Tibial nerve (tissue), 4 donors: ENCODE measurements at regions not wholly inside any gene's neighbourhood (a gene's known extent, or its start where the extent isn't known, plus 50 kb on each side); places are given as distances from the start of the nearest gene placed in this dataset.

Source experiments
- EP300 ChIP-seq, 2 donors: sonication (generic); formaldehyde crosslinking; IDR thresholded peaks; one replicate each; pipeline ENCODE4 v1.6.1; 2017; ENCODE audit warnings: antibody characterized with exemption in 2 of 2, mild to moderate bottlenecking in 1 of 2
- POLR2A ChIP-seq, 2 donors: fragments of 450-650 bp; IDR thresholded peaks; one replicate each; pipeline ENCODE4 v1.6.1; 2017; ENCODE audit warnings: antibody characterized with exemption in 2 of 2, mild to moderate bottlenecking in 2 of 2, moderate library complexity in 2 of 2
- TF ChIP-seq, protein P1 (sequence below), 5 experiments: fragments of 200-600 bp in 3 of 5; fragments of 450-650 bp in 2 of 5; sonication (generic) in 3 of 5; IDR thresholded peaks; one replicate each; pipeline ENCODE4 v1.5.1; 2016 to 2019; ENCODE audit warnings: antibody characterized with exemption in 5 of 5, mild to moderate bottlenecking in 3 of 5, moderate library complexity in 2 of 5

DNA sequence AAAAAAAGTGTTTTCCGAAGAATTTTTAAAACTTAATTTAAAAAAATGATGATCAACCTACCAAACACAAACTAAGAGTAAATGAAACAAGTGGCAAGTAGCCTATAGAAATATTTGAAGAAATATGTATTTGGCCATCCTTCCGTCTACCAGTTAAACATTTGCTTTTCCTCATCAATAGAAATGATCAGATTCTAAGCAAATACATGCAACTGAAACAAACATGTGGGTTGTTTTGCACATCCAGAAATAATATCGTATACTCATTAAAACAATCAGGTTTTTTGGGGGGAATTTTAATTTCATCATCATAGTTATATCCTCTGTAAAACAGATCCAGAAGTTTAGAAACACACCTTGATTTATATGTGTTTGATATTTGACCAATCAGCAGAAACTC, 1011.7 kb downstream of the GATA3 start:
- TF ChIP-seq EP300 (IDR thresholded peaks at IDR 0.05) (no peak), POLR2A (IDR thresholded peaks at IDR 0.05) (no peak)
- TF ChIP-seq, protein P1, sequence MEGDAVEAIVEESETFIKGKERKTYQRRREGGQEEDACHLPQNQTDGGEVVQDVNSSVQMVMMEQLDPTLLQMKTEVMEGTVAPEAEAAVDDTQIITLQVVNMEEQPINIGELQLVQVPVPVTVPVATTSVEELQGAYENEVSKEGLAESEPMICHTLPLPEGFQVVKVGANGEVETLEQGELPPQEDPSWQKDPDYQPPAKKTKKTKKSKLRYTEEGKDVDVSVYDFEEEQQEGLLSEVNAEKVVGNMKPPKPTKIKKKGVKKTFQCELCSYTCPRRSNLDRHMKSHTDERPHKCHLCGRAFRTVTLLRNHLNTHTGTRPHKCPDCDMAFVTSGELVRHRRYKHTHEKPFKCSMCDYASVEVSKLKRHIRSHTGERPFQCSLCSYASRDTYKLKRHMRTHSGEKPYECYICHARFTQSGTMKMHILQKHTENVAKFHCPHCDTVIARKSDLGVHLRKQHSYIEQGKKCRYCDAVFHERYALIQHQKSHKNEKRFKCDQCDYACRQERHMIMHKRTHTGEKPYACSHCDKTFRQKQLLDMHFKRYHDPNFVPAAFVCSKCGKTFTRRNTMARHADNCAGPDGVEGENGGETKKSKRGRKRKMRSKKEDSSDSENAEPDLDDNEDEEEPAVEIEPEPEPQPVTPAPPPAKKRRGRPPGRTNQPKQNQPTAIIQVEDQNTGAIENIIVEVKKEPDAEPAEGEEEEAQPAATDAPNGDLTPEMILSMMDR (IDR thresholded peaks at IDR 0.05): no peak
